ENCODE measurements at regions not wholly inside any gene's neighbourhood (a gene's known extent, or its start where the extent isn't known, plus 50 kb on each side); places are given as distances from the start of the nearest gene placed in this dataset.
A peak's percentile ranks its signal among the peaks of the same experiment; 100 is the strongest.

- no peak for DNase-seq (ENCODE audit: low spot score)
Measured at GRCh38 chr1:87437663-87438295, 109.1 kb downstream of the LMO4 start.

GRCh38 chr1:87439821-87440220 lies 111.1 kb downstream of the LMO4 start:
- DNase-seq (ENCODE audit: low spot score), result no peak

- no peak for DNase-seq (ENCODE audit: low spot score)
Measured at GRCh38 chr1:87449348-87449963, 120.8 kb downstream of the LMO4 start.

GRCh38 chr1:87450136-87450535 lies 121.5 kb downstream of the LMO4 start:
- no peak for DNase-seq (ENCODE audit: low spot score)

GRCh38 chr1:87450615-87451209 lies 122.0 kb downstream of the LMO4 start:
- DNase-seq (ENCODE audit: low spot score), result no peak

GRCh38 chr1:87451229-87451920 lies 122.7 kb downstream of the LMO4 start:
- DNase-seq (ENCODE audit: low spot score), result peak; percentile 30

GRCh38 chr1:87452648-87453047 lies 124.0 kb downstream of the LMO4 start:
- DNase-seq (ENCODE audit: low spot score), result no peak

- no peak for DNase-seq (ENCODE audit: low spot score)
Measured at GRCh38 chr1:87457408-87457807, 128.7 kb downstream of the LMO4 start.

GRCh38 chr1:87462894-87463293 lies 134.2 kb downstream of the LMO4 start:
- DNase-seq (ENCODE audit: low spot score), result no peak

- no peak for DNase-seq (ENCODE audit: low spot score)
Measured at GRCh38 chr1:87464022-87464490, 135.4 kb downstream of the LMO4 start.

GRCh38 chr1:87466621-87467020 lies 137.9 kb downstream of the LMO4 start:
- no peak for DNase-seq (ENCODE audit: low spot score)

- DNase-seq (ENCODE audit: low spot score), result no peak
Measured at GRCh38 chr1:87472716-87473115, 144.0 kb downstream of the LMO4 start.

GRCh38 chr1:87473203-87473661 lies 144.6 kb downstream of the LMO4 start:
- DNase-seq (ENCODE audit: low spot score), result no peak

- DNase-seq (ENCODE audit: low spot score), result no peak
Measured at GRCh38 chr1:87474098-87474497, 145.4 kb downstream of the LMO4 start.

- no peak for DNase-seq (ENCODE audit: low spot score)
Measured at GRCh38 chr1:87478231-87478630, 149.6 kb downstream of the LMO4 start.

GRCh38 chr1:87495147-87495546 lies 166.5 kb downstream of the LMO4 start:
- no peak for DNase-seq (ENCODE audit: low spot score)

GRCh38 chr1:87495870-87496269 lies 167.2 kb downstream of the LMO4 start:
- DNase-seq (ENCODE audit: low spot score), result no peak

GRCh38 chr1:87497380-87498203 lies 168.9 kb downstream of the LMO4 start:
- no peak for DNase-seq (ENCODE audit: low spot score)

- DNase-seq (ENCODE audit: low spot score), result no peak
Measured at GRCh38 chr1:87501738-87502137, 173.1 kb downstream of the LMO4 start.

GRCh38 chr1:87505391-87505983 lies 176.8 kb downstream of the LMO4 start:
- DNase-seq (ENCODE audit: low spot score), result no peak

GRCh38 chr1:87506147-87506546 lies 177.5 kb downstream of the LMO4 start:
- no peak for DNase-seq (ENCODE audit: low spot score)

Measured in GM03348 (cell line).